HEK293T (cell line): ENCODE measurements at regions not wholly inside any gene's neighbourhood (a gene's known extent, or its start where the extent isn't known, plus 50 kb on each side); places are given as distances from the start of the nearest gene placed in this dataset.

Source experiments
- BHLHE40 ChIP-seq: fragments of 450-650 bp; IDR thresholded peaks from 2 replicates; pipeline ENCODE4 v1.6.1; 2016; ENCODE audit warnings: mild to moderate bottlenecking, moderate library complexity, borderline replicate concordance
- FOXA1 ChIP-seq: fragments of 450-650 bp; IDR thresholded peaks from 2 replicates; pipeline ENCODE4 v1.6.1; 2016; ENCODE audit warnings: mild to moderate bottlenecking
- FOXM1 ChIP-seq: fragments of 450-650 bp; IDR thresholded peaks from 2 replicates; pipeline ENCODE4 v1.6.1; 2017; ENCODE audit warnings: mild to moderate bottlenecking, borderline replicate concordance
- SP1 ChIP-seq: fragments of 450-650 bp; IDR thresholded peaks from 2 replicates; pipeline ENCODE4 v1.6.1; 2017
- TARDBP ChIP-seq: fragments of 450-650 bp; IDR thresholded peaks from 2 replicates; pipeline ENCODE4 v1.6.1; 2016

DNA sequence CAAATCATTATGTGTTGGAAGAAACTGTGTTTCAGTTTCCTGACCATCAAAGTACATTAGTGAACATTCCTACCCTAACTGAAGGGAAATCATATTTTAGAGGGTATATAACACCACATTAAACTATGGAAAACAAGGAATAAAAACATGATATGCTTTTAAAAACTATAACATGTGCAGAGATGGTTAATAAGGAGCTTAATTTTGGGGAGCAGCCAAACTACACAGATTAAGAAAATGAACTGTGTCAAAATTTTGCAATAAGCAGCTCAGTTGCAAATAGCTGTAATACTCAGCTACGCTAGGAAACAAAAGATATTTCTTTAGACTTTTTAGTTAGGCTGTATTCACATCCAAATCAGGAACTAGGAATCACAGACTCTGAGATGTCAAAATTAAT is 1115.7 kb upstream of the CELF2 start:
- TF ChIP-seq SP1 (no peak), FOXA1 (no peak), TARDBP (no peak), BHLHE40 (no peak), FOXM1 (no peak)
